Natural killer cell treated with Interleukin-12 subunit alpha and Interleukin-12 subunit beta and Interleukin-15 and Interleukin-18, amount 100 ng/mL, for 72 hours (primary cell): ENCODE measurements at regions not wholly inside any gene's neighbourhood (a gene's known extent, or its start where the extent isn't known, plus 50 kb on each side); places are given as distances from the start of the nearest gene placed in this dataset.
"Not testable (repeated sequence)": the region's sequence is repeated elsewhere in the genome, so short reads cannot be mapped to it uniquely, and the experiment has no call there.

Experiments used
- ATAC-seq, 2 donors: fragments of 150-1000 bp; cut with Tn5 transposase in 1 of 2; sonication (Bioruptor Pico), chemical (Tn5 transposase) in 1 of 2; 2 replicates each; pipeline ENCODE4 v1.10.0; 2021
- DNase-seq: peaks from one replicate; pipeline ENCODE4 v3.0.0; 2022; ENCODE audit warnings: low spot score
- H3K27ac Mint-ChIP-seq, 2 donors: 1 replicate in 1 of 2; 2 replicates in 1 of 2; pipeline ENCODE4 v1.8.0; 2022; ENCODE audit warnings: mixed read lengths in 2 of 2, mild to moderate bottlenecking in 1 of 2, moderate library complexity in 1 of 2
- H3K27me3 Mint-ChIP-seq, 2 donors: 1 replicate in 1 of 2; 2 replicates in 1 of 2; pipeline ENCODE4 v1.8.0; 2022; ENCODE audit warnings: mixed read lengths in 2 of 2
- H3K36me3 Mint-ChIP-seq: one replicate; pipeline ENCODE4 v1.8.0; 2022; ENCODE audit warnings: mixed read lengths
- H3K4me1 Mint-ChIP-seq, 2 donors: 1 replicate in 1 of 2; 2 replicates in 1 of 2; pipeline ENCODE4 v1.8.0; 2022; ENCODE audit warnings: low read depth in 2 of 2, mixed read lengths in 2 of 2, mild to moderate bottlenecking in 1 of 2
- H3K4me3 Mint-ChIP-seq: one replicate; pipeline ENCODE4 v1.8.0; 2022; ENCODE audit warnings: mixed read lengths
- H3K9me3 Mint-ChIP-seq: 2 replicates; pipeline ENCODE4 v1.8.0; 2022; ENCODE audit warnings: mixed read lengths

GRCh38 chr9:71446473-71447411, 321.6 kb downstream of the CEMIP2 start:
- no peak for DNase-seq
- Mint-ChIP-seq H3K27me3 (peaks cover 28 to 48% of the 10 kb centered on the region in 2 donors), H3K27ac (no peak overlapping the region), H3K4me1 (no peaks in the 10 kb centered on the region), H3K9me3 (peaks cover 4% of the 10 kb centered on the region), H3K4me3 (peak overlapping the region; percentile 34), H3K36me3 (no peaks in the 10 kb centered on the region)
- ATAC-seq, result peak; percentile 55 to 56

- Mint-ChIP-seq H3K4me3 (no peak overlapping the region), H3K4me1 (no peaks in the 10 kb centered on the region)
Measured at GRCh38 chr9:71446106-71446472, 322.2 kb downstream of the CEMIP2 start.

GRCh38 chr9:71442937-71443336, 321.5 kb upstream of the TRPM3 start:
- Mint-ChIP-seq H3K9me3 (peaks cover under 1% of the 10 kb centered on the region), H3K4me3 (no peak overlapping the region), H3K4me1 (no peaks in the 10 kb centered on the region), H3K27me3 (peaks cover 15 to 25% of the 10 kb centered on the region in 2 donors), H3K36me3 (no peaks in the 10 kb centered on the region), H3K27ac (no peak overlapping the region)
- DNase-seq (no peak), ATAC-seq (no peak)

More at GRCh38 chr9:71446106-71446472, 322.2 kb downstream of the CEMIP2 start:
- no peak overlapping the region for H3K27ac Mint-ChIP-seq
- no peak for DNase-seq
- peaks cover 26 to 44% of the 10 kb centered on the region in 2 donors for H3K27me3 Mint-ChIP-seq
- H3K9me3 Mint-ChIP-seq, result peaks cover 2% of the 10 kb centered on the region
- ATAC-seq, result no peak
- no peaks in the 10 kb centered on the region for H3K36me3 Mint-ChIP-seq

GRCh38 chr9:71441266-71441665, 319.8 kb upstream of the TRPM3 start:
- ATAC-seq (no peak), DNase-seq (no peak)
- H3K4me3 Mint-ChIP-seq, result no peak overlapping the region
- no peak overlapping the region for H3K27ac Mint-ChIP-seq
- H3K4me1 Mint-ChIP-seq, result no peaks in the 10 kb centered on the region
- peaks cover 3% of the 10 kb centered on the region for H3K9me3 Mint-ChIP-seq
- no peaks in the 10 kb centered on the region for H3K36me3 Mint-ChIP-seq
- peaks cover 9 to 17% of the 10 kb centered on the region in 2 donors for H3K27me3 Mint-ChIP-seq

GRCh38 chr9:71431931-71432330, 310.5 kb upstream of the TRPM3 start:
- no peak for ATAC-seq
- Mint-ChIP-seq H3K9me3 (no peaks in the 10 kb centered on the region), H3K27ac (no peak overlapping the region), H3K36me3 (no peaks in the 10 kb centered on the region), H3K4me3 (no peak overlapping the region), H3K4me1 (no peaks in the 10 kb centered on the region), H3K27me3 (peaks cover 3 to 8% of the 10 kb centered on the region in 2 donors)
- no peak for DNase-seq

GRCh38 chr9:71407341-71407740, 285.9 kb upstream of the TRPM3 start:
- H3K27ac Mint-ChIP-seq, H3K4me3 Mint-ChIP-seq, ATAC-seq, DNase-seq, H3K4me1 Mint-ChIP-seq, H3K27me3 Mint-ChIP-seq, H3K36me3 Mint-ChIP-seq: not testable (repeated sequence)
- H3K9me3 Mint-ChIP-seq, result peaks cover 10% of the 10 kb centered on the region

- ATAC-seq, result no peak
Measured at GRCh38 chr9:71403106-71403505, 281.7 kb upstream of the TRPM3 start.

GRCh38 chr9:71393005-71393404, 271.6 kb upstream of the TRPM3 start:
- H3K4me1 Mint-ChIP-seq, result no peaks in the 10 kb centered on the region
- no peaks in the 10 kb centered on the region for H3K36me3 Mint-ChIP-seq
- no peak for ATAC-seq
- DNase-seq, result no peak
- peaks cover 0 to 5% of the 10 kb centered on the region in 2 donors for H3K27me3 Mint-ChIP-seq
- H3K9me3 Mint-ChIP-seq, result peaks cover 3% of the 10 kb centered on the region
- H3K27ac Mint-ChIP-seq, result no peak overlapping the region
- H3K4me3 Mint-ChIP-seq, result no peak overlapping the region

More at GRCh38 chr9:71403106-71403505, 281.7 kb upstream of the TRPM3 start:
- Mint-ChIP-seq H3K4me1 (no peaks in the 10 kb centered on the region), H3K36me3 (no peaks in the 10 kb centered on the region), H3K4me3 (no peak overlapping the region), H3K27ac (no peak overlapping the region), H3K9me3 (no peaks in the 10 kb centered on the region), H3K27me3 (peaks cover 0 to 3% of the 10 kb centered on the region in 2 donors)
- no peak for DNase-seq

- H3K9me3 Mint-ChIP-seq, result no peaks in the 10 kb centered on the region
- no peaks in the 10 kb centered on the region for H3K27me3 Mint-ChIP-seq
- H3K4me1 Mint-ChIP-seq, result no peaks in the 10 kb centered on the region
- no peak overlapping the region for H3K27ac Mint-ChIP-seq
- H3K4me3 Mint-ChIP-seq, result no peak overlapping the region
- H3K36me3 Mint-ChIP-seq, result no peaks in the 10 kb centered on the region
- no peak for ATAC-seq
- DNase-seq, result no peak
Measured at GRCh38 chr9:71384343-71384742, 262.9 kb upstream of the TRPM3 start.

GRCh38 chr9:71383308-71383940, 262.0 kb upstream of the TRPM3 start:
- no peak for ATAC-seq
- H3K27me3 Mint-ChIP-seq, result no peaks in the 10 kb centered on the region
- no peak for DNase-seq
- H3K4me3 Mint-ChIP-seq, result no peak overlapping the region
- no peak overlapping the region for H3K27ac Mint-ChIP-seq
- H3K36me3 Mint-ChIP-seq, result no peaks in the 10 kb centered on the region
- H3K9me3 Mint-ChIP-seq, result no peaks in the 10 kb centered on the region
- H3K4me1 Mint-ChIP-seq, result no peaks in the 10 kb centered on the region

- Mint-ChIP-seq H3K4me3 (no peak overlapping the region), H3K4me1 (no peaks in the 10 kb centered on the region), H3K9me3 (peaks cover 3% of the 10 kb centered on the region), H3K27ac (no peak overlapping the region), H3K27me3 (peaks cover 0 to 2% of the 10 kb centered on the region in 2 donors), H3K36me3 (no peaks in the 10 kb centered on the region)
- no peak for ATAC-seq
- no peak for DNase-seq
Measured at GRCh38 chr9:71368157-71368556, 246.7 kb upstream of the TRPM3 start.

- H3K36me3 Mint-ChIP-seq, result no peaks in the 10 kb centered on the region
- H3K4me1 Mint-ChIP-seq, result no peaks in the 10 kb centered on the region
- ATAC-seq, result no peak
- H3K27ac Mint-ChIP-seq, result no peak overlapping the region
- no peaks in the 10 kb centered on the region for H3K9me3 Mint-ChIP-seq
- H3K4me3 Mint-ChIP-seq, result no peak overlapping the region
- no peaks in the 10 kb centered on the region for H3K27me3 Mint-ChIP-seq
- DNase-seq, result no peak
Measured at GRCh38 chr9:71364186-71364955, 242.9 kb upstream of the TRPM3 start.

- Mint-ChIP-seq H3K27me3 (no peaks in the 10 kb centered on the region), H3K4me3 (no peak overlapping the region), H3K36me3 (no peaks in the 10 kb centered on the region), H3K9me3 (no peaks in the 10 kb centered on the region), H3K27ac (no peak overlapping the region), H3K4me1 (no peaks in the 10 kb centered on the region)
- ATAC-seq (no peak), DNase-seq (no peak)
Measured at GRCh38 chr9:71363286-71363961, 242.0 kb upstream of the TRPM3 start.
